GM12892 (cell line): ENCODE measurements at regions not wholly inside any gene's neighbourhood (a gene's known extent, or its start where the extent isn't known, plus 50 kb on each side); places are given as distances from the start of the nearest gene placed in this dataset.

Experiments
- DNase-seq: peaks from one replicate; pipeline ENCODE4 v3.0.0; 2011; ENCODE audit not compliant: insufficient read length
- FAIRE-seq: peaks from 2 replicates; lab custom pipeline; 2011; peaks lifted over from hg19 to GRCh38; lab: Jason Lieb, UNC
- POLR2A ChIP-seq: IDR thresholded peaks from 2 replicates; pipeline ENCODE4 v1.6.1; 2011; ENCODE audit warnings: low read depth, low read length, control low read depth
- POLR2AphosphoS5 ChIP-seq: IDR thresholded peaks from 2 replicates; pipeline ENCODE4 v1.6.1; 2011; ENCODE audit warnings: low read depth, low read length, control low read depth
- TAF1 ChIP-seq: IDR thresholded peaks from 2 replicates; pipeline ENCODE4 v1.6.1; 2011; ENCODE audit warnings: low read depth, mild to moderate bottlenecking, control low read depth, low read length, borderline replicate concordance

DNA sequence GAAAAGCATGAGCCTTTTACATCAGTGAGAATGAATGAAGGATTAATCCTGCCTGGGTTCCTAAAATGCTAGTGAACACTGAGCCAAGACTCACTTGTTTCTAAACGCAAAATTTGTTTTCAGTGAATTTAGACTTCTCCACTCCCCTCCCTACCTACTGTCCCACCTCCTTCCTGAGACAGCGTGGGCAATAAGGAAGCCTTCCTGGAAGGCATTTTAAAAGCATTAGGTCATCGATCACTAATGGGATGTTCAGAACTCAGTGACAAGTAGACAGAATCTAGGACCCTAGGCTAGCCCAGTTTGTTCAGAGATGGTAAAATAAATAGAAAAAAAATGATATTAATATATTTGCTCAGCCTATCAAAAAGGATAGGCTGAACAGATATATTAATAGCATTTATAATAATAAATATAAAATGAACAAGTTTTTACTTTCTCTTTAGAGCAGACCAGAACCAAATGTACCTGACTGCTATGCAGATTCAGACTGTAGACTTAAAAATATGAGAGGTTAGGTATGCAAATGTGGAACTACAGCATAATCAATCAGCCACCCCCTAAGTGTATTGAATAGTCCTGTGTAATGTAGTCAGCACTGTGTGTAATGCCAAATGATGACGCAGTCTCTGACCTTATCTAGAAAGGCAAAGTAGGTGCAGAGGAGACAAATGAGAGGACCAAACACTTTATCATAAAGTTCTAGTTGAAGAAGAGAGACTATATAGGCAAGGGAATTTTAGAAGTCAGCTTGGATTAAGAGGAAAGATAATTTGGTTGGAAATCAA, 331.1 kb downstream of the GPAT3 start:
- FAIRE-seq (no peak), DNase-seq (no peak)
- no peak for TF ChIP-seq POLR2AphosphoS5
- TF ChIP-seq POLR2A: no peak
- TF ChIP-seq TAF1: no peak

DNA sequence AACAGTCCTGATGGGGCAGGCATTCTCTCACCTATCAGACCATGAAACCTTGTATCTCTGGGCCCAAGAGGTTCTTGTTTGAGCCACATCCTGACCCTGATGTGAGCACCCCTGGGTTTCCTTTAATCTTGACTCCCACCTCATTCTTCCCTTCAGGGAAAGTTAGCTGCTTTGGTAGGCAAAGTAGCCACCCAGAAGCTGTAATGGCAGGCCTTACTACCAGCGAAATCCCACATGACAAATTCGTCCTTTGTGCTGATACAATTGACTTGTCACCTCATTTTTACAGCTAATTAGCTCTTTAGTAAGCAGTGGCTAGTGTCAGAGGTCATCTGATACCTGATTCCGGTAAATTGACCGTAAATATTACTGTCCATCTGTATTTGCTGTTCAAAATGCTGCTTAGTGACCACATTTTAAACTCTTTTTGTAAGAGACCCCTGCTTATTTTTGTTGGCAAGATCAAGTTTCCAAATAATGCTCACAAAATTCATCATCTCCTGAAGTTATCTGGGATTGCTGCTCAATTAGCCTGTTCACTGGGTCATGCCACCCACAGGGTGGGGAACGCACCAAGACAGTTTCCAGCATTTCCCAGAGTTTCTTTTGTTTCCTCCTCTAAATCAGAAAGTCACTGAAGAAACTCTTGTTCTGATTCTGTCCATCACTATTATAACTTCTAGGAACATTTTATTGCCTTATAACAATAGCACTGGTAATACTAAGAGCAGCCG, 329.7 kb downstream of the GPAT3 start:
- FAIRE-seq (no peak), DNase-seq (no peak)
- TF ChIP-seq POLR2A (no peak), TAF1 (no peak), POLR2AphosphoS5 (no peak)

DNA sequence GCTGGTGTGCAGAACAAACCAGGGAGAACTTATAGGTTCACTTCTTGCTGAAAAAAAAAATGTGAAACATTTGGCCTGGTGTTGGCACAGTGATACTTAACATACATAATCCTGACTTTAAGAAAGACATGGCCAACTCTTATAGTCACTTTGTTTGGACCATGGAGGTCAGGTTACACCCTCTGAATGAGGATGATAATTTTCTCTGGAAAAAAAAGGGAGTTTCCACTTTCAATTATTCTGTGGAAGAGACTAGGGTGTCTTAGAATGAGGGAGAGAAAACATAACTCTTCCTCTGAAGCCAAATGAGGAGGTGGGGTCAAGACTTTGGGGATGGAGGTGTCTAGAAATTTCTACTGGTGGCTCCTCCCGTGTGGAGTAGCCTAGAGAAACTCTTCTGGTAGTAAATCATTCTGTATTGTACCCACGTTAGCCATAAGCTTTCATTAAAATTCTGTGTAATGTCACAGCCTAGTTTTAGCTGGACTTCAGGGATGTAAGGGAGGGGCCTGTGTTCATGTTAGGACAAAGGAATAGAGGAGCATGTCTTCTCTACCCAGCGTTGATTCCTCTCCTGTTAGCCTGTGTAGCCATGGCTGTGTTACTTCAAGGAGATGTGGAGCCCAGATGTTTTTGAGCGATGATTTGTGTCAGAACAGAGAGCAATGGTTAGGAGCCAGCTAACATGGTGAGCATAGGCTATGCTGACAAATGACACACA, 328.3 kb downstream of the GPAT3 start:
- TF ChIP-seq POLR2AphosphoS5 (no peak), TAF1 (no peak), POLR2A (no peak)
- DNase-seq: no peak
- no peak for FAIRE-seq

- FAIRE-seq (no peak), DNase-seq (no peak)
- no peak for TF ChIP-seq TAF1
- no peak for TF ChIP-seq POLR2AphosphoS5
These were observed 326.6 kb downstream of the GPAT3 start for GRCh38 chr4:83862471-83862870.

DNA sequence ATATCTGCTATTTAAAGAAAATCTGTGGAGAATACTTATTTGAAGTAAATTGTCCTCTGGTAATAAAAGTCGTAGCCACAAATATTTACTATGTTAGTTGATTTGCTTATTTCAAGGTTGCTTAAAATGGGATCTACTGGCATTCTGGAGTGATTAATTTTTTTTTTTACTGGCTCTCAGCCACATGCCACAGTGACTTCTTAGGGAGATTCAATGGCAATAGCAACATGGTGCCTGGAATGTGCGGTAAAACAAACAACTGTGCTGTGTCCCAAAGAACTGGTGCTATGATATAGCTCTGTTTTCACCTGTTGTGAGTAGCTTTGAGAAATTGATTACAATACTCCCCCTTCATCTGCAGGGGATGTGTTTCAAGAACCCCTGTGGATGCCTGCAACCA, 324.3 kb downstream of the GPAT3 start:
- no peak for FAIRE-seq
- no peak for TF ChIP-seq TAF1
- no peak for TF ChIP-seq POLR2AphosphoS5
- no peak for TF ChIP-seq POLR2A

GRCh38 chr4:83858131-83858530, 322.2 kb downstream of the GPAT3 start:
- TF ChIP-seq POLR2AphosphoS5 (no peak), POLR2A (no peak), TAF1 (no peak)
- no peak for FAIRE-seq
- no peak for DNase-seq

More for the DNA sequence above, 324.3 kb downstream of the GPAT3 start:
- no peak for DNase-seq

GRCh38 chr4:83855044-83855443, 319.1 kb downstream of the GPAT3 start:
- no peak for DNase-seq
- TF ChIP-seq POLR2AphosphoS5: no peak
- no peak for TF ChIP-seq POLR2A
- FAIRE-seq: no peak

DNA sequence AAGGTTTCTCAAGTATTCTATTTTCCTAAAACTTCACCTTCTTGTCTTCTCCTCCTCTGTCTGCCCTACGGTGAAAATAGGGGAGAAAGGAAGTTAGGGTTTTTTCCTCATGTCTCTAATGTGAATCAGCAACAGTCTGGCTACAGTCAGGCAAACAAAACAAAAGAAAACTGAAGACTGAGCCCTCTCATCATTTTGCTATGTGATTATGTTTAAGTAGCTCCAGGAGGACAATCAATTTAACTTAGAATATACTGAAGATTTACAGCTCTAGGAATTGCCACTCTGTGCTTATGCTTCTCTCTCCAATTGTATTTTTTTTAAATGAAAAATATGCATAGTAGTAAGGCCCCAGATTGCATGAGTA, 316.2 kb downstream of the GPAT3 start:
- TF ChIP-seq TAF1: no peak
- TF ChIP-seq POLR2A: no peak
- no peak for TF ChIP-seq POLR2AphosphoS5
- no peak for DNase-seq
- no peak for FAIRE-seq

DNA sequence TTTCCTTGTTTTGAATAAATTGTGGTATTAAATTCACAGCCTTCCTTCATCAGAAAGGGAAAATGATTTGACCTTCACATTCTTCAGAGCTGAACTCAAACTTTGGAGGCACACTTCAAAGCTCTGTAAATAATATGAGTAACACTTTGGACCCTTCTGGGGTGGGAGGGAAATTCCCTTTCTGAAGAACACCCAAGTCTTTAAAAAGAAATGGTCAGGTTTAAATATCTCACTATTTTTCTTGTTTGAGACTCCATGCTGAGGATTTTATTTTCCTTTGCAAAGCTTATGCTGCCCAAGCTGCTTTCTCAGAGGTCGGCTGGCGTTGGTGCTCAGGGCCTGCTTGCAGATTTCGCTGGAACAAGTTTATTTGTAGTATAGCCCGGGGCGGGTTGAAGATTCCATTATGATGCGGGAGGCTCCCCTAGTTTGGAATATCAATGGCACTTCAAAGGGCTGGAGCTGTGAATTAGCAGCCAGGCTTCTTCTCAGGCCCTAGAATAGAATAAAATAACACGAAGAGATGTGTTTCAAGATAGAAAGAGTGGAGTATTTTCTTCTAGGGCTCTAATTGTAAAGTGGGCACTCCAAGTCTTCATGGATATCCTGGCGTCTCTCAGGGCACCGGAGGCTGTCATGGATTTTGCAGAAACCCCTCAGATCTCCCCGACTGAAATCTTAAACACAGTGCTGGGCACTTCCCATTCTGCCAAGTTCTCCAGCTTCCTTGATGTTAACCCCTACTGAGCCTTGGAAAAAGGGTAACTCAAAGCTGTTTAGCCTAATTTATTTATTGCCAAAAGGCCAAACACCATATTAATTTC, 315.6 kb downstream of the GPAT3 start:
- FAIRE-seq: no peak
- DNase-seq: no peak
- TF ChIP-seq TAF1 (no peak), POLR2AphosphoS5 (no peak), POLR2A (no peak)

DNA sequence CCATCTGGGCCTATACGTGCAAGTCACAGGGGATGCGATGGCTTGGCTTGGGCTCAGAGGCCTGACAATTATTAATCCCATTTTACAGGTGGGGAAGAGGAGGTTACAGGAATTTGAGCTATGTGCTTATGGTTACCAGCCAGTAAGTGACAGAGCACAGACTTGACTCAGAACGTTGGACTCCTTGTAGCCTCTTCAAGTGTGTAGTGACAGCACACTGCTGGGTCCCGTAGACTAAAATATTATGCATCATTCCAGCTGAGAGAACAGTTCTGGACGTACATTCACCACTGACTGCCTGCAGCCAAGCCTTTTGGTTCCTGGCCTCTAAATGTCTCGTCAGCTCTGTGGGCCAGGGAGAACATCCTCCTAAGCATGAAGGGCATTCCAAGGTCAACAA, 314.5 kb downstream of the GPAT3 start:
- TF ChIP-seq POLR2AphosphoS5: no peak
- no peak for TF ChIP-seq TAF1
- TF ChIP-seq POLR2A: no peak
- no peak for DNase-seq
- FAIRE-seq: no peak

- DNase-seq (no peak), FAIRE-seq (no peak)
- TF ChIP-seq POLR2A: no peak
- TF ChIP-seq POLR2AphosphoS5: no peak
- no peak for TF ChIP-seq TAF1
These were observed 310.4 kb downstream of the GPAT3 start for GRCh38 chr4:83846193-83846830.
